Activated T-cell treated with anti-CD3 and anti-CD28 coated beads, Interleukin-2, amount 50 U/mL, for 4 hours (primary cell): ENCODE measurements at regions not wholly inside any gene's neighbourhood (a gene's known extent, or its start where the extent isn't known, plus 50 kb on each side); places are given as distances from the start of the nearest gene placed in this dataset.

ENCODE experiments used
- ATAC-seq, 2 donors: fragments of 200-7000 bp; cut with Tn5 transposase; one replicate each; pipeline ENCODE4 v1.10.0; 2021
- DNase-seq: peaks from one replicate; pipeline ENCODE4 v3.0.0-alpha.2; 2020
- H3K27me3 Mint-ChIP-seq: one replicate; pipeline ENCODE4 v1.8.0; 2021; ENCODE audit warnings: low read depth, mixed read lengths
- H3K36me3 Mint-ChIP-seq: one replicate; pipeline ENCODE4 v1.8.0; 2022; ENCODE audit warnings: mixed read lengths; ENCODE audit not compliant: insufficient read depth
- H3K4me1 Mint-ChIP-seq: one replicate; pipeline ENCODE4 v1.8.0; 2021; ENCODE audit warnings: low read depth, mixed read lengths
- H3K4me3 Mint-ChIP-seq: one replicate; pipeline ENCODE4 v1.8.0; 2021; ENCODE audit warnings: mild to moderate bottlenecking, moderate library complexity, mixed read lengths
- H3K9me3 Mint-ChIP-seq: one replicate; pipeline ENCODE4 v1.8.0; 2021; ENCODE audit warnings: mixed read lengths

DNA sequence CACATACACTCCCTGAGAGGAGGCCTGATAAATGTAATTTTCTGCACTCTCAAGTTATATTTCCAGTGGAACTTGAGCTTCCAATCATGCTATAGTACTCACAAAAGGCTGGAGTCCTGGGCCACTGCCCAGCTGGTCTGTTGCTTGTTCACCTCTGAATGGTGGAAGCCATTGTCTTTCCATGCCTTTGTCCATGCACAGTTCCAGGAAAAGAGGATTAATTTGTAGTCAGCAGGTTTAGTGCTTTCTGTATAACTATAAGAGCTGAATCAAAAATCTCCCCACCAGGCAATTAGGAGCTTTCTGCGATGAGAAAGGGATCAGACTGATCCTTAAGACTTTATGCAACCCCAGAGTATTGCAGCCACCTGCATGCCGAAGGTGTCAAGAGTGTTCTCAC, 195.4 kb upstream of the PGRMC2 start:
- Mint-ChIP-seq H3K27me3 (peaks cover 3% of the 10 kb centered on the region), H3K4me3 (no peak overlapping the region), H3K36me3 (no peaks in the 10 kb centered on the region), H3K4me1 (no peaks in the 10 kb centered on the region), H3K9me3 (no peaks in the 10 kb centered on the region)
- DNase-seq (no peak), ATAC-seq (no peak)

DNA sequence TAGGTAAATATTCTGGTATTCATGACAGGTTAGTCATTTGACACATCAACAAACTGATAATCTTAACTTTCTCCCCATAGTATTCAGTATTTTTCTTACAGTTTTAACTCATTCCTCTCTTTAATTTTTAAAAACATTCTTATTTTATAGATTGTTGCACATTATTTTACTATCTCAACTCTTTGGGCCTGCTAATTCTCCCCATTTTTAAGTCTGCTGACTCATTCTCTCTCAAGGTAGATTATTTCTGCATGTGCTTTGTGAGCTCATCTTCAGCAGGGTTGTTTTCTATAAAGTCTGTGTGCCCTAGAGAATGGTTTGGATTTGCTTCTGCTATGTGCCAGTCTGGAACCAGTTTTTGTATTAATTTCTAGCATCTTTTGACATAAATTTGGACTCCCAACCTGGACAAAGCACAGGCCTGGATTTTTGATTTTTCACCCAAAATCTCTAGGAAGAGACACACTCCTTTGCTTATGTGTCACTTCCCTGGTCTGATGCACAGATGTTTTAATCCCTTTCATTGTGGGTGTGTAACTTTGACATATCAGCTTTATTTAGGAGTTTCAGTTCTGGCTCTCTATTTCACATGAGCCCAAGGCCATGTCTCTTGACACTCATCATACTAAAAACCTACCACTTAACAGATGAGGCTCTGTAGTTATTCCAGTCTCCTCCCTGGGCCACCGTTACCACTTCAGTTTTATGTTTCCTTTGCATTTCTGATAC, 194.3 kb upstream of the PGRMC2 start:
- H3K4me1 Mint-ChIP-seq = no peaks in the 10 kb centered on the region
- no peaks in the 10 kb centered on the region for H3K9me3 Mint-ChIP-seq
- no peak for ATAC-seq
- DNase-seq = no peak
- no peaks in the 10 kb centered on the region for H3K36me3 Mint-ChIP-seq
- H3K4me3 Mint-ChIP-seq = no peak overlapping the region
- peaks cover 3% of the 10 kb centered on the region for H3K27me3 Mint-ChIP-seq

DNA sequence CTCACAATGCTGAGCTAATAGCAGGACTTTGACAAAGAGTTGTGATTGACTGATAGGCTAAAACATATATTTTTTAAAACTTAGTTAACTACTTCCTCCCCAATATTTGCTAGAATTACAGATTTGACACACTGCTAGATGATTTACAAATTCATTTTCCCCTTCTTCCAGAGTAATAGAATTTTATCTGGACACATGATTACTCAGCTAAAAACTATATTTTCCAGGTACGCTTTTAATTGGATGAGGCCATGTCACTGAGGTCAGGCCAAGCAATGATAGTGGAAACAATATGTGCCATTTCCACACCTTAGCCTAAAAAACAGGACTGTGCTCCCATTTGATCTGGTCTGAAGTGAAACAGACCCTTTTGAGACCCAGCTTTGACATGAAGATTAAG, 193.3 kb upstream of the PGRMC2 start:
- no peak for DNase-seq
- peaks cover 3% of the 10 kb centered on the region for H3K27me3 Mint-ChIP-seq
- no peak for ATAC-seq
- H3K4me3 Mint-ChIP-seq = no peak overlapping the region
- H3K36me3 Mint-ChIP-seq = no peaks in the 10 kb centered on the region
- H3K9me3 Mint-ChIP-seq = no peaks in the 10 kb centered on the region
- H3K4me1 Mint-ChIP-seq = no peaks in the 10 kb centered on the region

DNA sequence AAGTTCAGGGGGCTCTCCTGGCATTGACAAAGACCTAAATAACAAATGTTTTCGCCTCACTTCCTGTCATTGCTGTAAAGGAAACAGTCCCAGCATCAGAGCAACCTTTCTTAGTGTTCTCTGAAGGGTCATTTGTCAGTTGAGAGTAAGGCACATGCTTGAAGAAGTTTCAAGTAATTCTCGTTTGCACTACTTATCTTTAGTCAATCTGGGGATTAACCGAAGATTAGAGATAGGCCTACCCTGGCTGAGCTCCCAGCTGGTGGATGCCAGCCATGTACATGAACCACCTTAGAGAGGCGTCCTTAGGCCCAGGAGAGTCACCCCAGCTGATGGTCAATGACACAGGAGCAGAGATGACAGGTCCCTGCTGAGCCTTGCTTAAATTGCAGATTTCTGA, 189.9 kb upstream of the PGRMC2 start:
- Mint-ChIP-seq H3K9me3 (no peaks in the 10 kb centered on the region), H3K27me3 (no peaks in the 10 kb centered on the region), H3K4me1 (no peaks in the 10 kb centered on the region), H3K36me3 (no peaks in the 10 kb centered on the region), H3K4me3 (no peak overlapping the region)
- DNase-seq (no peak), ATAC-seq (no peak)

DNA sequence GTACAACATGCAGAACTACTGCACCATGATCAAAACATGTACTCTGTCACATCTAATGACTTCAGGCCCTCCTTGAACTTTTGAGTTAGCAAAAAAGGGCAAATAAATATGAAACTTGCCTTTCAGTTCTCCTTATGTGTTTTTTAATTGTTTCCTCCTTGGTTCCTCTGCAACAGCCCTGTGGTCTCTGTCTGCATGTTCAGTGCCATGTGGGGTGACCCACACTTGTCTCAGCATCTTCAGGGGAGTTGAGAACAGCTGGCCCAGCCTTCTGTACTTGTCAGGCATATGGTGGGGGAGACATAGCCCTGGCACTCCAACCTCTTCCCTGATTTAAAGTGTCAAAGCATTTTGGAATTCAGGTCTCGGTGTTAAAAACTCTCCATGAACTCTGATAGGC, 188.0 kb upstream of the PGRMC2 start:
- no peak for DNase-seq
- Mint-ChIP-seq H3K36me3 (no peaks in the 10 kb centered on the region), H3K27me3 (no peaks in the 10 kb centered on the region), H3K4me1 (no peaks in the 10 kb centered on the region), H3K9me3 (no peaks in the 10 kb centered on the region), H3K4me3 (no peak overlapping the region)
- ATAC-seq = no peak

DNA sequence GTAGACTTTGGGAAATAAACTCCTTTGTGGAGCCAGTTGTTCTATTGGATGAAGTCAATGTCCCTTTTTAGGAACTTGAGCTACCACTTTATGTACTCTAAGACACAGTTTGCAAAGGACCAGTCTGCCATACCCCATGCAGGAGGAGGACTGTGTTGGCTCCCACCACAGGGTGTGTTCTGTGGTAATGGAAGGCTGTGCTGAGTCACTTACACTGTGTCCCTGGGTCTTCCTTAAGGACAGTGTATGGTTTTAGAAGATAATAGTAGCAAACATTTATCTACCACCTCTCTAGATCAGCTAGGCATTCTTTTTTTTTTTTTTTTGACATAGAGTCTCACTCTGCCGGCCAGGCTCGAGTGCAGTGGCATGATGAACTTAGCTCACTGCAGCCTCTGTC, 184.0 kb upstream of the PGRMC2 start:
- ATAC-seq (no peak), DNase-seq (no peak)
- no peaks in the 10 kb centered on the region for H3K9me3 Mint-ChIP-seq
- H3K27me3 Mint-ChIP-seq = no peaks in the 10 kb centered on the region
- H3K36me3 Mint-ChIP-seq = peaks cover 3% of the 10 kb centered on the region
- no peak overlapping the region for H3K4me3 Mint-ChIP-seq
- H3K4me1 Mint-ChIP-seq = no peaks in the 10 kb centered on the region

DNA sequence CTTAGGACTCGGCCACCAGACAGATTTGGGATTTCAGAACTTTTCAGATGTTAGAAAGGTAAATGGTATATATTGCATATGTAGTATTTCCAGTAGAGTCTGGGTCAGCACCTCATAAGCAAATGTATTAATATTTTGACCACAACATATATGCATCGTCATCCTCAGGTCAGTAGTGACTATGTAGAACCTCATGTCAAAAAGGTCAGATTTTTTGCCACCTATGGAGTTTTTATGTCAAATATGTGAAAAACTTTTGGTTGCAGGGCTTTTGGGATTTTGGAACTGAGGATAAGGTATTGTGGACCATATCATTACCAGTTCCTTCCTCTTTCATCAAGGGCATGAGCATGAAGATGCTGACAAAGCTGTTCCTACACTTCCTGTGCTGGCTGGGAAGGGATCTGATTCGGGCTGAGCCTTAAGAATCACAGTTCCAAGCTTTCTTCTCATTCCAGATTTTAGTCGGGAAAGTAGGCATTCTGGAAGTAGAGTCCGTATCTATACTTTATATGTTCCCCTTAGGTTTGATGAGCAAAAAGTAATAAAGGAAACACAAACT, 183.0 kb upstream of the PGRMC2 start:
- Mint-ChIP-seq H3K36me3 (peaks cover 3% of the 10 kb centered on the region), H3K9me3 (no peaks in the 10 kb centered on the region), H3K4me1 (no peaks in the 10 kb centered on the region), H3K4me3 (no peak overlapping the region), H3K27me3 (no peaks in the 10 kb centered on the region)
- DNase-seq = no peak
- no peak for ATAC-seq

DNA sequence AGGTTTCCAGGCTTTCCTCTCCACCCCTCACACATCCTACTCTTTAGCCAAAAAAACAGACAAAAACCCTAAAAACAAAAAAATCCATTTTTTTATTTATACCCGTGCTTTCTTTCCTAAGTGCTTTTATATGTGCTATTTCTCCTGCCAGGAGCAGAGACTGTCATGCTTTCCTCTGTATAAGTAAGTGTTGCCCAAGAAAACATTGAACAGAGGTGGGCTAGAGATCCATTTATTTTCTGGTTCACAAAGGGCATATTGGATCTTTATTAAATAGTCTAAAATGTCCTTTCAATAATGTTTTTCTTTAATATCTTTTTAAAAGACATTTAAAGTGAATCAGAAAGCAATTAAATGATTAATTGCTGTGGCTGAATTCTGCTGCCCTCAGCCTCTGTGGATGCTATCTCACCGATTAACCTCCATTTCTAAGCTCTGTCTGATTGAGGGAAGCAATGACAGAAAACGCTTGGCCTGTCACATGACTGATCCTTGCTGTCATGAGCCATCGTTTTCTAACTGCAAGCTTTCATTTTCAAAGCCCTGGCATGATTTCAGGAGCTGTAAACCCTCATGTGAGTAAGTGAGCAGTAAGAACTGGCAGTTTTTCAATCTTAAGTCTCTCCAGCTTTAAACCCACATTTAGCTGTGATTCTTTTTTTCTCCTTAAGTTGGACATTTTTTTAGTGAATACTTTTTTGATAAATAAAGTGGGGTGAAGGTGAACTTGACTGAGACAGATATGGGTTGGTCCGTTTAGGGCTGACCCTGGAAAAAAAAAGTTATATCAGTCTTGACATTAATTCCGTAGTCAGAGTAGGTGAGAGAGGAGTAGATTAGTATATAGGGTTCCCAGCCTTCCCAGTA, 180.7 kb upstream of the PGRMC2 start:
- DNase-seq (no peak), ATAC-seq (no peak)
- H3K9me3 Mint-ChIP-seq = no peaks in the 10 kb centered on the region
- H3K36me3 Mint-ChIP-seq = peaks cover 3% of the 10 kb centered on the region
- no peaks in the 10 kb centered on the region for H3K4me1 Mint-ChIP-seq
- H3K4me3 Mint-ChIP-seq = no peak overlapping the region
- H3K27me3 Mint-ChIP-seq = no peaks in the 10 kb centered on the region

DNA sequence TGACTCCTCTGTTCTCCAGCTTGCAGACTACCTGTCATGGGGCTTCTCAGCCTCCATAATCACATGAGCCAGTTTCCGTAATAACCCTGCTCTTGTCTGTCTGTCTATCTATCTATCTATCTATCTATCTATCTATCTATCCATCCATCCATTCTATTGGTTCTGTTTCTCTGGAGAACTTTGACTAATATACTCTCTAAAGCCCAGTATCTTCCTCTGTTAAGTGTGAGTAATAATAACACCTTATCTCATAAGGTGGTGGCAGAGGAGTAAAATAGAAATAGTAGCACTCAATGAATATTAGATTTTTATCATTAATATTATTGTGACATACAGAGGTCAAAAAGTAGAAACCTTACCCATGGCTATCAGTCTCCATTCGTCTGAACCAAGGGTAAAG, 177.9 kb upstream of the PGRMC2 start:
- DNase-seq = no peak
- H3K4me1 Mint-ChIP-seq = no peaks in the 10 kb centered on the region
- H3K27me3 Mint-ChIP-seq = no peaks in the 10 kb centered on the region
- peaks cover 3% of the 10 kb centered on the region for H3K36me3 Mint-ChIP-seq
- no peak overlapping the region for H3K4me3 Mint-ChIP-seq
- ATAC-seq = no peak
- H3K9me3 Mint-ChIP-seq = no peaks in the 10 kb centered on the region

DNA sequence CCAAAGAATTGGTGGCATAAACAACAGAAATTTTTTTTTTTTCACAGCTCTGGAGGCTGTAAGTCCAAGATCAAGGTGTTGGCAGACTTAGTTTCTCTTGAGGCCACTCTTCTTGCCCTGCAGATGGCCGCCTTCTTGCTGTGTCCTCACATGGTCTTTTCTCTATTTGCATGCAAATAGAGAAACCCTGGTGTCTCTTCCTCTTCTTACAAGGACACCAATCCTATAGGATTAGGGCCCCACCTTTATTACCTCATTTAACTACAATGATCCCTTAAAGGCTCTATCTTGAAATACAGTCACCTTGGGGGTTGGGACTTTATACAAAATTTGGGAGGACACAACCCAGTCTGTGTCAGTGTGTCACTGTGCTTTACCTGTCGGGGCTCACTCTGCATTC, 175.4 kb upstream of the PGRMC2 start:
- ATAC-seq = no peak
- Mint-ChIP-seq H3K36me3 (no peaks in the 10 kb centered on the region), H3K4me3 (no peak overlapping the region), H3K27me3 (peaks cover 2% of the 10 kb centered on the region), H3K4me1 (no peaks in the 10 kb centered on the region), H3K9me3 (no peaks in the 10 kb centered on the region)
- DNase-seq = no peak

DNA sequence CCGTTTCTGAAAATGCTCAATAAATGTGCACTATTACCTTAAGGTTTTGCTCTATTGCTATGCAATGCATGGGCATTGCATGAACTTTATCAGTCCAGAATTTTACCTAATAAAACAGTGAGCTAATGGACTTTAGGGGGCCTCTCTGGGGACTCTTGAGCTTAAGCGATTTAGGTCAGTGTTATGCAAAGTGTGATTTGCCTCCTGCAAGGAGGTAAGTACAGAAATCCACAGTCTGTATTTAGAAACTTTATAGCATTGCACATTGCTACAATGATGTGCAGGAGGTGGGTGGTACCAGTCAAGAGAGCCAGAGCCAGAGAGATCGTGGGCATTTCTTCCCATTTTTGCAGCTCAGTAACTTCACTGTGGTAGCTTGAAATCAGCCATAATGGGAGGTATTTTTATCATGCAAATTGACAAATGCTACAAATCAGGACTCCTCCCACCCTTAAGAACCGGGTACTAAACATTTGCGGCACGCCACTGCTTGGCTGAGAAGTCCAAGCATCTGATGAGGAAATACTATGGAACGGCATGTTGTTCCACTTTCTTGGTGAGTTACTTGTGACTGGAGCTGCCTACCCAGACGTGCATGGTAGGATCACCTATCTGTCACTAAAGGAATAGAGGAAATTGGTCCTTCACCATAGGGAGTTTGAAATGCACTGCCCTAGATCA, 174.6 kb upstream of the PGRMC2 start:
- H3K36me3 Mint-ChIP-seq = no peaks in the 10 kb centered on the region
- no peak for ATAC-seq

DNA sequence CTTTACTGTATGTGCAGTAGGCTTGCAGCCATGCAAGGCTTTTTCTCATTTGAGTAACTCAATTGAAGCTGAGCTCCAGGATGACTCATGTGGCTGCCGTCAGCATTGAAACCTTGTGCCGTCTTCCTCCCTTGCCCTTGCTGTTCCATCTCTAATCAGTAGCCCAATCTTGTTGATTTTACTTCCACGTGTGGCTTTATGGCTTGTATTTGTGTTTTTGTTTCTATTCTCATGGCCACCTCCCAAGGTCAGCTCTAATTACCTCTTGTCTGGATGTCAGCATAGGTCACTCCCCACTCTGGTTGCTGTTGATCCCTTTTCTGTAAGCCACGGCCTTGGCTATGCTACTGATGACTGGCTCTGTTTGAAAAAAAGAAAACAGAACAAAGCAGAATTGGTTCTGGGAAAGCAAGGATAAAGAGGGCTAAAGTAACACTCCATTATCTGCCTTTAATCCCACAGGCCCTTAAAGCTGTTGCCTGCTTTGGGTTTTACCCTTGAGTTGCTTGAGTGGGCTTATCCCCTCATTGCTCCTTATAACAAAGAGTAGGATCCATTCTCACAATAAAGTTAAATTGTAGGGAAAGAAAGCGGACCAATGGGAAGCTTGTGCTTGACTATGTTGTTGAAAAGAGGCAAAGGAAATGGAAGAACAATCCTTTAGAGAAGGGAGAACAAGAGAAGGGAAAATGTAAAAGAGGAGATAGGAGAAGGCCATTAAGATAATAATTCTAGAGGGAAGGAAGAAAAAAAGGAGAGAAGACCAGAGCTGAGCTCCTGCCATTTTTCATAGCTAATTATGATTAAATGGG, 173.9 kb upstream of the PGRMC2 start:
- Mint-ChIP-seq H3K27me3 (peaks cover 2% of the 10 kb centered on the region), H3K9me3 (no peaks in the 10 kb centered on the region), H3K4me3 (no peak overlapping the region), H3K36me3 (no peaks in the 10 kb centered on the region), H3K4me1 (no peaks in the 10 kb centered on the region)
- ATAC-seq (no peak), DNase-seq (no peak)

More for the DNA sequence above, 174.6 kb upstream of the PGRMC2 start:
- Mint-ChIP-seq H3K9me3 (no peaks in the 10 kb centered on the region), H3K4me3 (no peak overlapping the region), H3K4me1 (no peaks in the 10 kb centered on the region), H3K27me3 (peaks cover 2% of the 10 kb centered on the region)
- no peak for DNase-seq

DNA sequence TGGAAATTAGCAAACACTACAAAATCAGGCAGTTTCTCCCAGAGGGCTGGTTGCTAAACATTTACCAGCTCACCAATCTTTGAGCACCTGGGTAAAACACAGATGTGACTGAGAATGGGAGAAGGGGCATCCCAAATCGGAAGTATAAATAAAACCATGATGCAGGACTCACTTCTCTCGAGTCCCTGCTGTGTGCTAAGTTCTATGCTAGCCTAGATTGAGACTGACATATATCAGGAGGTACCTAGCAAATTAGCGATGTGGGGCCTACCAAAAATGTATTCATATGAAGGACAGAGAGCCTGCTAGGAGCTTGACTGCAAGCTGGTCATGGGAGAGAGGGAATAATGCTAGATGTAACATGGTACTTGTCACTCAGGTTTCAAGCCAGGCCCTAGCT, 171.9 kb upstream of the PGRMC2 start:
- H3K9me3 Mint-ChIP-seq = no peaks in the 10 kb centered on the region
- H3K4me1 Mint-ChIP-seq = peaks cover under 1% of the 10 kb centered on the region
- no peak for ATAC-seq
- H3K27me3 Mint-ChIP-seq = peaks cover 2% of the 10 kb centered on the region
- DNase-seq = no peak
- H3K4me3 Mint-ChIP-seq = no peak overlapping the region
- no peaks in the 10 kb centered on the region for H3K36me3 Mint-ChIP-seq

DNA sequence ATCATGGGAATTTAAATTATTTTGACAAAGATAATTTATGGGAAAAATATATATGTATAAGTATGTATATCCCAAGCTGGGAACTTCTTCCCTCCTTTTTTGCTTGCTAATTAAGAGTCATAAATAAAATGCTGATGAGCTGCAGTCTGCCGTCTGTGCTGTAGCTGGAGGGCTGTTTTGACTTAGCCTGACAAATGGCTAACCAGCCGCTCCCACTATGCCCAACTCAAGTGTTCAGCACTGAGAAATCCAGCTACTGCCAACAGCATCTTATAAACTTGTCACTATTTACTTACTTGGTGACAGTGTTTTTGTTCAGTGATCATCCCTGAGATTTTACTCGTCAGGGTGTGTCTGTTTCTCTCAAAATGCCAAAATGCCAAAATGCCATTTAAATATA, 171.2 kb upstream of the PGRMC2 start:
- H3K4me1 Mint-ChIP-seq = peaks cover 5% of the 10 kb centered on the region
- no peak overlapping the region for H3K4me3 Mint-ChIP-seq
- ATAC-seq (no peak), DNase-seq (no peak)
- peaks cover 2% of the 10 kb centered on the region for H3K27me3 Mint-ChIP-seq
- no peaks in the 10 kb centered on the region for H3K36me3 Mint-ChIP-seq
- no peaks in the 10 kb centered on the region for H3K9me3 Mint-ChIP-seq
